ENCODE measurements at regions not wholly inside any gene's neighbourhood (a gene's known extent, or its start where the extent isn't known, plus 50 kb on each side); places are given as distances from the start of the nearest gene placed in this dataset.

DNA sequence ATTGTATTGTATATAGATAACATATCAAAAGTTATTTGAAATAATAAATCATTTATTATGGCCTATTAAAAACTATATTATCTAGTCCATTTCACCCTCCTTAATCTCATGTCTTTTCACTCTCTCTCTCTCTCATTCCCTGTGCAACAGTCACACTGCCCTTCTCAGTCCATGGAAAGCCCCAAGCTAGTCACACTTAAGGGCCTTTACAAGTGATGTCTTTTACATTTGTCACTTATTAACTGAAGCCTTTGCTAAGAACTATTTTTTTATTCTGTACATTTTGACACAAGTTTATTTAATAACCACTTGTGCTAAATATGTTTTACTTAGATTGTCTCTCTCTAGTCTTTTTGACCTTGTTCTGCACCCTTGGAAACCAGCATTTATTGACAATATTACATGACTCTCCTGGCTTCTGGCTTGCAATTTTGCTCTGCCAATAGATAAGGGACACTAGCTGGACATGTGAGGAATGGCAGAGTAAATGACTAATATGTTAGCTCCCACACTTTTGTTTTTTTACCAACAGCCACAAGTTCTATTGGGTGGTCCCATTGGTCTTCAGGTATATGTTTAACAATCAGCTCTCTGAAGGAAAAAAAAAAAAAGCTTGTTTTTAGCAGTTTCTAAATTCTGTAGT lies 706.8 kb upstream of the POT1 start:
- Mint-ChIP-seq H3K27me3 (no peaks in the 10 kb centered on the region), H3K36me3 (no peaks in the 10 kb centered on the region), H3K9me3 (peaks cover 2 to 25% (median 4%) of the 10 kb centered on the region in 5 donors), H3K4me1 (no peaks in the 10 kb centered on the region), H3K4me3 (no peak overlapping the region), H3K27ac (no peak overlapping the region)
- DNase-seq: no peak
- no peaks in the 10 kb centered on the region for H3K4me1 ChIP-seq (ENCODE audit: insufficient read depth, low read length)
- POLR2A ChIA-PET: no interaction called here
- CTCF ChIA-PET: no interaction called here
- no peaks in the 10 kb centered on the region for H3K27me3 ChIP-seq (ENCODE audit: insufficient read depth, low read length, poor library complexity, severe bottlenecking)
- no peaks in the 10 kb centered on the region for H3K36me3 ChIP-seq (ENCODE audit: insufficient read depth, low read length)
- no peak overlapping the region for H3K4me3 ChIP-seq (ENCODE audit: low read length)
- no peaks in the 10 kb centered on the region for H3K9me3 ChIP-seq (ENCODE audit: low read length)
- H3K27ac ChIP-seq (ENCODE audit: low read depth, low read length): no peak overlapping the region

DNA sequence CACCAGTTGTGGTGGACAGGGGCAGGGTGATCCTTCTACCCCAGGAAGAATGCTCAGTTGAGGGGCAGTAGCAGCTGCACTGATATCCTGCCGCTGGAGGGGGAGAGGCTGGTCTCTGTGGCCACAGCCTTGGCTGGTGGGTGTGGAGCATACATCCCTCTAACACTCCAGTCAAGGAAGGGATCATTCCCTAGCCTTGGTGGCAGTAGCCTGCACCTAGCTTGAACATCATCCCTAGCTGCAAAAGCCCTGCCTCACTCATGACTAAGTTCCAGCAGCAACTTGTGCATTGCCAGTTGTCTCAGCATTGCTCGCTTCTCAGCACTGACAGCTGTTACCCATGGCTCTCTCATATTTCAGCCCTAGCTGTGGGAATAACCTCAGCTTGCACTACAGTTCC lies 688.9 kb upstream of the POT1 start:
- H3K9me3 Mint-ChIP-seq: peaks cover 17 to 51% (median 24%) of the 10 kb centered on the region in 5 donors

DNA sequence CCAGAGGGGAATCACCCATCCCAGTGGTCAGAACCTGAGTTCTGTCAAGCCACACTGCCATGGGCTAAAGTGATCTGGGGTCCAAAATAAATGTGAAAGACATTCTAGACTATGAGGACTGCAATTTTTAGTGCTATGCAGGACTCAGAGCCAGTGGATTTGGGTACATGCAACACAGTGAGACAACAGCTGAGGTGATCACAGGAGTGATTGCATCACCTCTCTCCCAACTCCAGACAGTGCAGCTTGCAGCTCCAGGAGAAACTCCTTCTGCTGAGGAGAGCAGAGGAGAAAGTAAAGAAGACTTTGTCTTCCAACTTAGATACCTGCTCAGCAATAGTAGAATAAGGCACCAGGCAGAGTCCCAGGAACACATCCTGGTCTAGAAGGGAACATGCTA lies 682.0 kb upstream of the POT1 start:
- Histone ChIP-seq H3K4me1 (ENCODE audit: insufficient read depth, low read length) (no peaks in the 10 kb centered on the region), H3K27me3 (ENCODE audit: insufficient read depth, low read length, poor library complexity, severe bottlenecking) (no peaks in the 10 kb centered on the region), H3K9me3 (ENCODE audit: low read length) (no peaks in the 10 kb centered on the region), H3K36me3 (ENCODE audit: insufficient read depth, low read length) (no peaks in the 10 kb centered on the region), H3K27ac (ENCODE audit: low read depth, low read length) (no peak overlapping the region), H3K4me3 (ENCODE audit: low read length) (no peak overlapping the region)
- Mint-ChIP-seq H3K4me1 (no peaks in the 10 kb centered on the region), H3K4me3 (no peak overlapping the region), H3K27ac (no peak overlapping the region), H3K27me3 (no peaks in the 10 kb centered on the region), H3K9me3 (peaks cover 4 to 29% (median 25%) of the 10 kb centered on the region in 5 donors), H3K36me3 (no peaks in the 10 kb centered on the region)
- CTCF ChIA-PET: no interaction called here
- POLR2A ChIA-PET: no interaction called here
- no peak for DNase-seq

More for the DNA sequence above, 688.9 kb upstream of the POT1 start:
- Mint-ChIP-seq H3K27me3 (no peaks in the 10 kb centered on the region), H3K4me1 (no peaks in the 10 kb centered on the region), H3K36me3 (no peaks in the 10 kb centered on the region), H3K4me3 (no peak overlapping the region), H3K27ac (no peak overlapping the region)
- no peak for DNase-seq
- Histone ChIP-seq H3K27me3 (ENCODE audit: insufficient read depth, low read length, poor library complexity, severe bottlenecking) (no peaks in the 10 kb centered on the region), H3K27ac (ENCODE audit: low read depth, low read length) (no peak overlapping the region), H3K36me3 (ENCODE audit: insufficient read depth, low read length) (no peaks in the 10 kb centered on the region), H3K4me1 (ENCODE audit: insufficient read depth, low read length) (no peaks in the 10 kb centered on the region), H3K9me3 (ENCODE audit: low read length) (peaks cover 6% of the 10 kb centered on the region), H3K4me3 (ENCODE audit: low read length) (no peak overlapping the region)
- CTCF ChIA-PET: no interaction called here
- POLR2A ChIA-PET: no interaction called here

DNA sequence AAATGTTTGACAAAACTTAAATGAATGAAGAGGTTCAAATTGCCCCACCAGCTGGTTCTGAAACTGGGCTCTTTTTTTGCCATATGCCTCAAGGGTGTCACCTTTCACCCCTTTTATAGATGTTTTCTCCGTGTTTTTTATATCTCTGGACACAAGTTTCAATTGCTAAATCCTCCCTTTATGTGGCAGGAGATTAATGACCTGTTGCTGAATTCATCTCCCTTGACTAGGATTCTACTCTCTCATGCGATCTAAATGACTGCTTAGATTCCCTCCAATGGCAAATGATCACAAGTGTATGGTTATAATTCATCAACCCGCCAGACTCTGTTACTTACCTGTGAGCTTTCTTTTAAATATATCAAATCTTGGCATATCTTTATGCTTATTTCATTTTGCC lies 677.0 kb upstream of the POT1 start:
- Histone ChIP-seq H3K36me3 (ENCODE audit: insufficient read depth, low read length) (no peaks in the 10 kb centered on the region), H3K4me1 (ENCODE audit: insufficient read depth, low read length) (no peaks in the 10 kb centered on the region), H3K9me3 (ENCODE audit: low read length) (no peaks in the 10 kb centered on the region), H3K4me3 (ENCODE audit: low read length) (no peak overlapping the region), H3K27ac (ENCODE audit: low read depth, low read length) (no peak overlapping the region), H3K27me3 (ENCODE audit: insufficient read depth, low read length, poor library complexity, severe bottlenecking) (no peaks in the 10 kb centered on the region)
- CTCF ChIA-PET: no interaction called here
- no peaks in the 10 kb centered on the region for H3K27me3 Mint-ChIP-seq
- no peak overlapping the region for H3K4me3 Mint-ChIP-seq
- no peaks in the 10 kb centered on the region for H3K36me3 Mint-ChIP-seq
- POLR2A ChIA-PET: interaction anchor here (0.6 kb wide), 1 partner anchor 39 kb away, joined by 3 read pairs; no protein-coding TSS in a partner anchor
- H3K4me1 Mint-ChIP-seq: no peaks in the 10 kb centered on the region
- DNase-seq: no peak
- H3K9me3 Mint-ChIP-seq: peaks cover 0 to 34% (median 8%) of the 10 kb centered on the region in 5 donors
- H3K27ac Mint-ChIP-seq: no peak overlapping the region

DNA sequence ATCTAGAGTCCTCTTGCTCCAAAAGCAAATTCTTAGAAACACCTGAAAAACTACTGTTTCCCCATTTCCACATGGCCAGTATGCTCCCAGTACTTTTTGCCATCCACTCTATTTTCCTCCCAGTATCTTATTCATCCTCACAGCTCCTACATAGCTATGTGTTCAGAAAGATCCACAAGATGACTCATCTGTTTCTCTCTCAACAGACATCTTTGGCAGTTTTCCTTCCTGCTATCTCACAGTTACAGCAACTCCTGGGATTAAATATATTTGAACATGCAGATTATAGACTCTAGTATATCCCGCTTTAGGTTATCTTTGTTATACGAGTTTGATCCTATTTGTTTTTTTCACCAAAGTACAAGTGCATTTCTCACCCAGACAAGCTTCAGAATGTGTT lies 675.6 kb upstream of the POT1 start:
- H3K27ac Mint-ChIP-seq: no peak overlapping the region
- POLR2A ChIA-PET: no interaction called here
- DNase-seq: no peak

DNA sequence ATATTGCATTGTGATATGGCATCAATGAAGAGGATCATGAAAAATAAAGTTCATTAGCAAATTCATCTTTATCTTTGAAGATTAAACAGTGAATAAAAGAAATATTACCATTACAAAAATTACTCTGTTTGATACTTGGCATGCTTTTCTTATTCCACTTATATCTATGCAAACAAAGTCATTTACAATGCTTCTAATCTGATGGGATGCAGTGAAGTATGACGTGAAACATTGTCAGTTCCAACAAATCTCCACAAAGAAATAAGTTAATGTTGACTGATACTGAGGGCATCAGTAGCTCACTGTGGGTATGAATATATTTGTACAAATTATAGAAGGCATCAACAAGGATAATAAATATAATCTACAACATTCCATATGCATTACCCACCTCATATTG lies 672.8 kb upstream of the POT1 start:
- Histone ChIP-seq H3K9me3 (ENCODE audit: low read length) (no peaks in the 10 kb centered on the region), H3K36me3 (ENCODE audit: insufficient read depth, low read length) (no peaks in the 10 kb centered on the region), H3K4me3 (ENCODE audit: low read length) (no peak overlapping the region), H3K27me3 (ENCODE audit: insufficient read depth, low read length, poor library complexity, severe bottlenecking) (no peaks in the 10 kb centered on the region), H3K4me1 (ENCODE audit: insufficient read depth, low read length) (no peaks in the 10 kb centered on the region), H3K27ac (ENCODE audit: low read depth, low read length) (no peak overlapping the region)
- Mint-ChIP-seq H3K36me3 (no peaks in the 10 kb centered on the region), H3K9me3 (peaks cover 0 to 34% (median 12%) of the 10 kb centered on the region in 5 donors), H3K4me1 (no peaks in the 10 kb centered on the region), H3K27me3 (no peaks in the 10 kb centered on the region), H3K27ac (no peak overlapping the region), H3K4me3 (no peak overlapping the region)
- ChIA-PET POLR2A (no interaction called here), CTCF (no interaction called here)
- no peak for DNase-seq

More for the DNA sequence above, 675.6 kb upstream of the POT1 start:
- H3K4me3 ChIP-seq (ENCODE audit: low read length): no peak overlapping the region
- no peaks in the 10 kb centered on the region for H3K4me1 ChIP-seq (ENCODE audit: insufficient read depth, low read length)
- CTCF ChIA-PET: no interaction called here
- no peaks in the 10 kb centered on the region for H3K27me3 ChIP-seq (ENCODE audit: insufficient read depth, low read length, poor library complexity, severe bottlenecking)
- no peaks in the 10 kb centered on the region for H3K9me3 ChIP-seq (ENCODE audit: low read length)
- Mint-ChIP-seq H3K27me3 (no peaks in the 10 kb centered on the region), H3K4me3 (no peak overlapping the region), H3K9me3 (peaks cover 0 to 35% (median 8%) of the 10 kb centered on the region in 5 donors), H3K36me3 (no peaks in the 10 kb centered on the region), H3K4me1 (no peaks in the 10 kb centered on the region)
- H3K36me3 ChIP-seq (ENCODE audit: insufficient read depth, low read length): no peaks in the 10 kb centered on the region
- no peak overlapping the region for H3K27ac ChIP-seq (ENCODE audit: low read depth, low read length)

DNA sequence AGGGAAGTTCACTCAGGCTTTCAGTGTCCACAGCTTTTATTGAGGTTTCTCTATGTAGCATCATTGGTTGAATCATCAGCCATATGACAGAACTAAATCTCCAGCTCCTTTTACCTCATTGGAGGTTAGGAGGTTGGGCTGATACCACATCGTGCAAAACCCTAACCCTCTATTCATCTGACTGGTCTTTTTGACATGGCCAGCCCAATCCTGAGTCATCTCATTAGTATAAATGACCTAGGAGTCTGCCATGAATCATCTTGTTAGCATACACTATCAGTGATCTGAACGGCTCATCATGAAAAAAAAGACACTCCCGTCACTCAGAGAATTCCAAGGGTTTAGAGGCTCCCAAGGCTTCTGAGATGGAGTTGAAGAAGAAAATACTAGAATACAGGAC lies 669.8 kb upstream of the POT1 start:
- no peaks in the 10 kb centered on the region for H3K36me3 ChIP-seq (ENCODE audit: insufficient read depth, low read length)
- no peak overlapping the region for H3K27ac ChIP-seq (ENCODE audit: low read depth, low read length)
- peaks cover 0 to 29% (median 8%) of the 10 kb centered on the region in 5 donors for H3K9me3 Mint-ChIP-seq
- H3K4me3 ChIP-seq (ENCODE audit: low read length): no peak overlapping the region
- H3K9me3 ChIP-seq (ENCODE audit: low read length): no peaks in the 10 kb centered on the region
- H3K27me3 Mint-ChIP-seq: no peaks in the 10 kb centered on the region
- H3K4me3 Mint-ChIP-seq: no peak overlapping the region
- no peak for DNase-seq
- no peaks in the 10 kb centered on the region for H3K36me3 Mint-ChIP-seq
- H3K4me1 Mint-ChIP-seq: no peaks in the 10 kb centered on the region
- H3K4me1 ChIP-seq (ENCODE audit: insufficient read depth, low read length): no peaks in the 10 kb centered on the region
- ChIA-PET CTCF (no interaction called here), POLR2A (no interaction called here)
- no peak overlapping the region for H3K27ac Mint-ChIP-seq
- H3K27me3 ChIP-seq (ENCODE audit: insufficient read depth, low read length, poor library complexity, severe bottlenecking): no peaks in the 10 kb centered on the region

DNA sequence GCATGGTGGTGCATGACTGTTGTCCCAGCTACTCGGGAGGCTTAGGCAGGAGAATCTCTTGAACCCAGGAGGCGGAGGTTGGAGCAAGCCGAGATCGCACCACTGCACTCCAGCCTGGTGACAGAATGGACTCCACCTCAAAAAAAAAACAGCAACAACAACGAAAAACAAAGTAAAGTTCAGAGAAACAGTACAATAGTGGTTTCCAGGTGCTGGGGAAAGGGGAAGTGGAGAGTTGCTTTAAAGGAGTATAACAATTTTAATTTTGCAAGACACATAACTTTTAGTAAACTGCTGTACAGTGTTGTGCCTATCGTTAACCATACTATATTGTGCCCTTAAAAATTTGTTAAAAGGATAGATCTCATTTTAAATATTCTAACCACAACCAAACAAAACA lies 662.7 kb upstream of the POT1 start:
- Histone ChIP-seq H3K27me3 (ENCODE audit: insufficient read depth, low read length, poor library complexity, severe bottlenecking) (no peaks in the 10 kb centered on the region), H3K27ac (ENCODE audit: low read depth, low read length) (no peak overlapping the region), H3K9me3 (ENCODE audit: low read length) (no peaks in the 10 kb centered on the region), H3K4me1 (ENCODE audit: insufficient read depth, low read length) (no peaks in the 10 kb centered on the region), H3K4me3 (ENCODE audit: low read length) (no peak overlapping the region), H3K36me3 (ENCODE audit: insufficient read depth, low read length) (no peaks in the 10 kb centered on the region)
- ChIA-PET CTCF (no interaction called here), POLR2A (no interaction called here)
- H3K9me3 Mint-ChIP-seq: peaks cover 4 to 8% (median 7%) of the 10 kb centered on the region in 5 donors
- no peaks in the 10 kb centered on the region for H3K27me3 Mint-ChIP-seq
- H3K36me3 Mint-ChIP-seq: no peaks in the 10 kb centered on the region
- DNase-seq: no peak
- H3K27ac Mint-ChIP-seq: no peak overlapping the region
- no peak overlapping the region for H3K4me3 Mint-ChIP-seq
- no peaks in the 10 kb centered on the region for H3K4me1 Mint-ChIP-seq

DNA sequence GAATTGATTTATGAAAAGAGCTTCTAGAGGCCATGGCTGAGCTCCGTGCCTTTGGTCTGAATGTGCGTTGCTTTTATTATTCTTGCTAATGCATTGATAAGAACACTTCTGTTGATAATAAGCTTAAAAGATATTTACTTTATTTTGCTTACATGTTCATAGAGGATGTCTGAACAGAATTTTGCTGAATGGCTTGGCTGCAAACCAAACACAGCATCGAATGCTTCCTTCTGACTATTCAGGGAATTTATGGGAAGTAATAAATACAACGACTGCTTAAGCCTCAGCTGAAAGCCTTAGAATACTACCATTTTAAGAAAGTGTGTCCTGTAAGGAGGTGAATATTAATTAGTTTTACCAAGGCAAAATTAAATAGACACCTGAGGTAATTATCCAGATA lies 643.5 kb upstream of the POT1 start:
- Histone ChIP-seq H3K27ac (ENCODE audit: low read depth, low read length) (no peak overlapping the region), H3K27me3 (ENCODE audit: insufficient read depth, low read length, poor library complexity, severe bottlenecking) (no peaks in the 10 kb centered on the region), H3K4me3 (ENCODE audit: low read length) (no peak overlapping the region), H3K36me3 (ENCODE audit: insufficient read depth, low read length) (no peaks in the 10 kb centered on the region), H3K4me1 (ENCODE audit: insufficient read depth, low read length) (no peaks in the 10 kb centered on the region), H3K9me3 (ENCODE audit: low read length) (no peaks in the 10 kb centered on the region)
- Mint-ChIP-seq H3K4me3 (no peak overlapping the region), H3K4me1 (no peaks in the 10 kb centered on the region), H3K36me3 (no peaks in the 10 kb centered on the region), H3K27me3 (no peaks in the 10 kb centered on the region), H3K27ac (no peak overlapping the region), H3K9me3 (peaks cover 4 to 15% (median 8%) of the 10 kb centered on the region in 5 donors)
- DNase-seq: no peak
- POLR2A ChIA-PET: no interaction called here
- CTCF ChIA-PET: no interaction called here
